ENCODE measurements at regions not wholly inside any gene's neighbourhood (a gene's known extent, or its start where the extent isn't known, plus 50 kb on each side); places are given as distances from the start of the nearest gene placed in this dataset.

DNA sequence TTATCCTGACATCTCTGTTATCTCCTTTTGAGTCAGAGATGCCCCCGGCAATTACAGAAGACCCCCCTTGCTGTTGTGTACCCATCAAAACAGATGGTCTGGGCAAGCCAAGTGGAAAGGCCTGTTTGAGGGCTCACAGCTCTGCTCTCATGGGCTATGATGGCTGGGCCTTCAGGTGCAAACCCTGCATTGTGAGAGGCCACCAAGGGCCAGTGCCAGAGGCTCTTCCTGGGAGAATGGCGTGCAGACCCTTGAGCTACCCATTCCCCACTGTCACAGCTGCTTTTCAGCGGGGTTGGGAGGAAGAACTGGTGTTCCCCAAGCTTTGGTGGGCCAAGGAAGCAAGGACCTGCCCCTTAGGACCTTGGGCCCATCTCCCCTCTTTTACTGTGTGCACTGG lies 174.7 kb upstream of the PPP1R26 start:
- H3K9me3 ChIP-seq (ENCODE audit: low read length): no peaks in the 10 kb centered on the region
- no peak for TF ChIP-seq POLR2AphosphoS5 (IDR thresholded peaks at IDR 0.05)
- no peak for TF ChIP-seq EZH2 (IDR thresholded peaks at IDR 0.05; ENCODE audit: borderline replicate concordance, insufficient read depth, low read length, poor library complexity, severe bottlenecking)
- no peak for TF ChIP-seq MXI1 (conservative IDR thresholded peaks at IDR 0.05; ENCODE audit: poor library complexity, severe bottlenecking)
- TF ChIP-seq SMC3 (conservative IDR thresholded peaks at IDR 0.05; ENCODE audit: poor library complexity): no peak
- TF ChIP-seq, protein P1, sequence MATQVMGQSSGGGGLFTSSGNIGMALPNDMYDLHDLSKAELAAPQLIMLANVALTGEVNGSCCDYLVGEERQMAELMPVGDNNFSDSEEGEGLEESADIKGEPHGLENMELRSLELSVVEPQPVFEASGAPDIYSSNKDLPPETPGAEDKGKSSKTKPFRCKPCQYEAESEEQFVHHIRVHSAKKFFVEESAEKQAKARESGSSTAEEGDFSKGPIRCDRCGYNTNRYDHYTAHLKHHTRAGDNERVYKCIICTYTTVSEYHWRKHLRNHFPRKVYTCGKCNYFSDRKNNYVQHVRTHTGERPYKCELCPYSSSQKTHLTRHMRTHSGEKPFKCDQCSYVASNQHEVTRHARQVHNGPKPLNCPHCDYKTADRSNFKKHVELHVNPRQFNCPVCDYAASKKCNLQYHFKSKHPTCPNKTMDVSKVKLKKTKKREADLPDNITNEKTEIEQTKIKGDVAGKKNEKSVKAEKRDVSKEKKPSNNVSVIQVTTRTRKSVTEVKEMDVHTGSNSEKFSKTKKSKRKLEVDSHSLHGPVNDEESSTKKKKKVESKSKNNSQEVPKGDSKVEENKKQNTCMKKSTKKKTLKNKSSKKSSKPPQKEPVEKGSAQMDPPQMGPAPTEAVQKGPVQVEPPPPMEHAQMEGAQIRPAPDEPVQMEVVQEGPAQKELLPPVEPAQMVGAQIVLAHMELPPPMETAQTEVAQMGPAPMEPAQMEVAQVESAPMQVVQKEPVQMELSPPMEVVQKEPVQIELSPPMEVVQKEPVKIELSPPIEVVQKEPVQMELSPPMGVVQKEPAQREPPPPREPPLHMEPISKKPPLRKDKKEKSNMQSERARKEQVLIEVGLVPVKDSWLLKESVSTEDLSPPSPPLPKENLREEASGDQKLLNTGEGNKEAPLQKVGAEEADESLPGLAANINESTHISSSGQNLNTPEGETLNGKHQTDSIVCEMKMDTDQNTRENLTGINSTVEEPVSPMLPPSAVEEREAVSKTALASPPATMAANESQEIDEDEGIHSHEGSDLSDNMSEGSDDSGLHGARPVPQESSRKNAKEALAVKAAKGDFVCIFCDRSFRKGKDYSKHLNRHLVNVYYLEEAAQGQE (IDR thresholded peaks at IDR 0.05; ENCODE audit: borderline replicate concordance): no peak
- TF ChIP-seq RAD21 (conservative IDR thresholded peaks at IDR 0.05): no peak
- TF ChIP-seq TAF1 (IDR thresholded peaks at IDR 0.05; ENCODE audit: low read depth): no peak
- TF ChIP-seq, protein P2, sequence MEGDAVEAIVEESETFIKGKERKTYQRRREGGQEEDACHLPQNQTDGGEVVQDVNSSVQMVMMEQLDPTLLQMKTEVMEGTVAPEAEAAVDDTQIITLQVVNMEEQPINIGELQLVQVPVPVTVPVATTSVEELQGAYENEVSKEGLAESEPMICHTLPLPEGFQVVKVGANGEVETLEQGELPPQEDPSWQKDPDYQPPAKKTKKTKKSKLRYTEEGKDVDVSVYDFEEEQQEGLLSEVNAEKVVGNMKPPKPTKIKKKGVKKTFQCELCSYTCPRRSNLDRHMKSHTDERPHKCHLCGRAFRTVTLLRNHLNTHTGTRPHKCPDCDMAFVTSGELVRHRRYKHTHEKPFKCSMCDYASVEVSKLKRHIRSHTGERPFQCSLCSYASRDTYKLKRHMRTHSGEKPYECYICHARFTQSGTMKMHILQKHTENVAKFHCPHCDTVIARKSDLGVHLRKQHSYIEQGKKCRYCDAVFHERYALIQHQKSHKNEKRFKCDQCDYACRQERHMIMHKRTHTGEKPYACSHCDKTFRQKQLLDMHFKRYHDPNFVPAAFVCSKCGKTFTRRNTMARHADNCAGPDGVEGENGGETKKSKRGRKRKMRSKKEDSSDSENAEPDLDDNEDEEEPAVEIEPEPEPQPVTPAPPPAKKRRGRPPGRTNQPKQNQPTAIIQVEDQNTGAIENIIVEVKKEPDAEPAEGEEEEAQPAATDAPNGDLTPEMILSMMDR (IDR thresholded peaks at IDR 0.05; ENCODE audit: poor library complexity, severe bottlenecking): no peak
- no peak for TF ChIP-seq EP300 (conservative IDR thresholded peaks at IDR 0.05; ENCODE audit: poor library complexity, severe bottlenecking)
- no peak overlapping the region for H2AFZ ChIP-seq (ENCODE audit: low read depth, low read length)
- no peak overlapping the region for H3K9ac ChIP-seq (ENCODE audit: low read length)
- H3K27ac ChIP-seq (ENCODE audit: low read length): no peak overlapping the region
- no peaks in the 10 kb centered on the region for H3K36me3 ChIP-seq (ENCODE audit: insufficient read depth, low read length)
- no peak overlapping the region for H3K4me2 ChIP-seq (ENCODE audit: low read length)
- no peaks in the 10 kb centered on the region for H4K20me1 ChIP-seq (ENCODE audit: insufficient read depth)
- no peak overlapping the region for H3K4me3 ChIP-seq (ENCODE audit: low read length)
- no peaks in the 10 kb centered on the region for H3F3A ChIP-seq (ENCODE audit: insufficient read depth, low read length, poor library complexity, severe bottlenecking)
- H3K27me3 ChIP-seq (ENCODE audit: insufficient read depth, low read depth, low read length): no peaks in the 10 kb centered on the region
- H3K79me2 ChIP-seq (replicated peaks; ENCODE audit: insufficient read depth, low read length): no peaks in the 10 kb centered on the region
- no peaks in the 10 kb centered on the region for H3K9me2 ChIP-seq (ENCODE audit: insufficient read depth, low read length)

DNA sequence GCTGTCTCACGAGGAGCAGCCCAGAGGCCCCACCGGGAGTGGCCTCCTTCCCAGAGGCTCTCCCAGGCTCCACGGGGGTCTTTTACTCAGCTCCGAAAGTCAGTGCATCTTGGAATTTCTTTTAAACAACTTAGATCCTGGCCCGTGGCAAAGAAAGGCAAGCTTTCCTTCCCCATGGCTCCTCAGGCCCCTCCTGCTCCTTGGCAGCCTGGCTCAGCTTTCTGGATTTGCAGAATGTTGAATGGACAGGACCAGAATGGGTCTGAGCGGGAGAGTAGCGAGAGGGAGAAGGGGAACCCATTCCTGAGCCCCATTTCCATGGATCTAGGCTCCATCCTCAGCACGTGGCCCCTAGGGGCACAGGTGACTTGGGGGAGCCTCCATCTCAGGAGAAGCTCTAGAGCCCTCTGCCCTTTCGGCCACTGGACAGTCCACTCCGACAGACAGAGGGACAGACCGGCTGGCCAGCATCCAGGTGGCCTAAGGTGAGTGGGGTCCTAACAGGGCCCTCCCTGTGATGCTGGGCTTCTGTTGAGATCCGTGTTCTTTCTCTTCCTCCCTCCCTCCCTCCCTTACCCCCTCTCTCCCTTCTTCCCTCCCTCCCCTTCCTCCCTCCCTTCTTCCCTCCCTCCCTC lies 173.9 kb upstream of the PPP1R26 start:
- Histone ChIP-seq H3K27me3 (ENCODE audit: insufficient read depth, low read depth, low read length) (no peaks in the 10 kb centered on the region), H3F3A (ENCODE audit: insufficient read depth, low read length, poor library complexity, severe bottlenecking) (no peaks in the 10 kb centered on the region), H3K9me2 (ENCODE audit: insufficient read depth, low read length) (no peaks in the 10 kb centered on the region), H2AFZ (ENCODE audit: low read depth, low read length) (no peak overlapping the region), H3K9ac (ENCODE audit: low read length) (no peak overlapping the region), H3K36me3 (ENCODE audit: insufficient read depth, low read length) (no peaks in the 10 kb centered on the region), H3K27ac (ENCODE audit: low read length) (no peak overlapping the region), H4K20me1 (ENCODE audit: insufficient read depth) (no peaks in the 10 kb centered on the region), H3K4me2 (ENCODE audit: low read length) (no peak overlapping the region), H3K9me3 (ENCODE audit: low read length) (no peaks in the 10 kb centered on the region), H3K79me2 (replicated peaks; ENCODE audit: insufficient read depth, low read length) (no peaks in the 10 kb centered on the region), H3K4me3 (ENCODE audit: low read length) (no peak overlapping the region)
- TF ChIP-seq SMC3 (conservative IDR thresholded peaks at IDR 0.05; ENCODE audit: poor library complexity) (no peak), EP300 (conservative IDR thresholded peaks at IDR 0.05; ENCODE audit: poor library complexity, severe bottlenecking) (no peak), POLR2AphosphoS5 (IDR thresholded peaks at IDR 0.05) (no peak), RAD21 (conservative IDR thresholded peaks at IDR 0.05) (no peak), EZH2 (IDR thresholded peaks at IDR 0.05; ENCODE audit: borderline replicate concordance, insufficient read depth, low read length, poor library complexity, severe bottlenecking) (no peak), TAF1 (IDR thresholded peaks at IDR 0.05; ENCODE audit: low read depth) (no peak), MXI1 (conservative IDR thresholded peaks at IDR 0.05; ENCODE audit: poor library complexity, severe bottlenecking) (no peak)
- TF ChIP-seq, protein P2 (IDR thresholded peaks at IDR 0.05; ENCODE audit: poor library complexity, severe bottlenecking): no peak
- TF ChIP-seq, protein P1 (IDR thresholded peaks at IDR 0.05; ENCODE audit: borderline replicate concordance): no peak
